GM23248 (cell line): ENCODE measurements at regions not wholly inside any gene's neighbourhood (a gene's known extent, or its start where the extent isn't known, plus 50 kb on each side); places are given as distances from the start of the nearest gene placed in this dataset.

Source experiments
- DNase-seq: peaks from one replicate; pipeline ENCODE4 v3.0.0-alpha.2; 2015
- H2AFZ ChIP-seq: fragments of 200-600 bp; sonication (generic); 2 replicates; pipeline ENCODE4 v1.6.1; 2016; ENCODE audit warnings: antibody characterized with exemption
- H3F3A ChIP-seq: fragments of 200-600 bp; sonication (generic); 2 replicates; pipeline ENCODE4 v1.6.1; 2016; ENCODE audit warnings: mild to moderate bottlenecking, antibody characterized with exemption, mixed run types; ENCODE audit not compliant: insufficient read depth
- H3K27ac ChIP-seq: fragments of 200-600 bp; sonication (generic); 2 replicates; pipeline ENCODE4 v1.5.1; 2016; ENCODE audit warnings: mild to moderate bottlenecking
- H3K27me3 ChIP-seq: fragments of 200-600 bp; sonication (generic); replicated peaks from 2 replicates; pipeline ENCODE4 v1.6.1; 2016; ENCODE audit warnings: mild to moderate bottlenecking; ENCODE audit not compliant: insufficient read depth
- H3K36me3 ChIP-seq: fragments of 200-600 bp; sonication (generic); 2 replicates; pipeline ENCODE4 v1.6.1; 2016; ENCODE audit warnings: low read depth, mild to moderate bottlenecking
- H3K4me1 ChIP-seq: fragments of 200-600 bp; sonication (generic); 2 replicates; pipeline ENCODE4 v1.6.1; 2016; ENCODE audit warnings: mild to moderate bottlenecking; ENCODE audit not compliant: insufficient read depth
- H3K4me2 ChIP-seq: fragments of 200-600 bp; sonication (generic); one replicate; pipeline ENCODE4 v1.6.1; 2016; ENCODE audit warnings: mild to moderate bottlenecking; ENCODE audit not compliant: unreplicated experiment
- H3K4me3 ChIP-seq: fragments of 200-600 bp; sonication (generic); 2 replicates; pipeline ENCODE4 v1.5.1; 2016; ENCODE audit warnings: mild to moderate bottlenecking
- H3K79me2 ChIP-seq: fragments of 200-600 bp; sonication (generic); 2 replicates; pipeline ENCODE4 v1.6.1; 2016; ENCODE audit warnings: mild to moderate bottlenecking; ENCODE audit not compliant: insufficient read depth
- H3K9ac ChIP-seq: fragments of 200-600 bp; sonication (generic); 2 replicates; pipeline ENCODE4 v1.6.1; 2016; ENCODE audit warnings: mild to moderate bottlenecking
- H3K9me2 ChIP-seq: fragments of 200-600 bp; sonication (generic); 2 replicates; pipeline ENCODE4 v1.6.1; 2016; ENCODE audit warnings: mixed run types, mild to moderate bottlenecking, moderate library complexity; ENCODE audit not compliant: insufficient read depth
- H3K9me3 ChIP-seq: fragments of 200-600 bp; sonication (generic); one replicate; pipeline ENCODE4 v1.6.1; 2017; ENCODE audit warnings: low read depth
- H4K20me1 ChIP-seq: fragments of 200-600 bp; sonication (generic); 2 replicates; pipeline ENCODE4 v1.6.0; 2016; ENCODE audit not compliant: insufficient read depth
- EZH2 ChIP-seq: fragments of 200-600 bp; sonication (generic); IDR thresholded peaks from 2 replicates; pipeline ENCODE4 v1.6.1; 2018; ENCODE audit warnings: antibody characterized with exemption, mild to moderate bottlenecking; ENCODE audit not compliant: insufficient read depth, poor library complexity, severe bottlenecking
- EZH2phosphoT487 ChIP-seq: fragments of 200-600 bp; sonication (generic); IDR thresholded peaks from 2 replicates; pipeline ENCODE4 v1.6.1; 2018; ENCODE audit warnings: antibody characterized with exemption, moderate library complexity, mild to moderate bottlenecking, low read depth; ENCODE audit not compliant: insufficient read depth
- WGBS, 2 experiments: methylation state at CpG; one replicate each; pipeline ENCODE4 v1.1.6; 2015 to 2017; ENCODE audit warnings: low lambda C conversion rate in 2 of 2, low coverage in 1 of 2; ENCODE audit errors: missing lambda C conversion rate in 2 of 2; 5-methylcytosine and 5-hydroxymethylcytosine counted together
- in situ Hi-C: fragments of 300-500 bp; cut with MboI; formaldehyde crosslinking; loops from 2 replicates; pipeline ENCODE4 v1.15.0; 2020

- Histone ChIP-seq H3K9ac (no peak overlapping the region), H3K9me3 (no peaks in the 10 kb centered on the region), H3K27me3 (peaks cover 6% of the 10 kb centered on the region; the same call in 1 of the 2 replicates), H4K20me1 (no peaks in the 10 kb centered on the region), H2AFZ (no peak overlapping the region), H3K36me3 (no peaks in the 10 kb centered on the region), H3K4me2 (no peak overlapping the region), H3F3A (no peaks in the 10 kb centered on the region), H3K79me2 (no peaks in the 10 kb centered on the region), H3K27ac (no peak overlapping the region), H3K4me3 (no peak overlapping the region), H3K9me2 (no peaks in the 10 kb centered on the region), H3K4me1 (peaks cover 10% of the 10 kb centered on the region; the same call in 1 of the 2 replicates)
- TF ChIP-seq EZH2 (no peak), EZH2phosphoT487 (no peak)
- 67 to 71% methylated on average over 7 of the region's 7 CpGs for WGBS, 2 experiments
- in situ Hi-C loops = no loop called here
- DNase-seq = no peak
Measured at GRCh38 chr4:24395937-24396336, 188.4 kb downstream of the DHX15 start.

- no peak overlapping the region for H3K4me2 ChIP-seq
Measured at GRCh38 chr4:24394041-24394440, 190.3 kb downstream of the DHX15 start.

GRCh38 chr4:24392613-24393012, 191.7 kb downstream of the DHX15 start:
- Histone ChIP-seq H3K9me3 (no peaks in the 10 kb centered on the region), H4K20me1 (no peaks in the 10 kb centered on the region), H3K9me2 (no peaks in the 10 kb centered on the region), H3K9ac (no peak overlapping the region), H3K79me2 (no peaks in the 10 kb centered on the region), H2AFZ (no peak overlapping the region), H3K4me3 (no peak overlapping the region), H3K4me1 (peaks cover 10% of the 10 kb centered on the region; the same call in 1 of the 2 replicates), H3K36me3 (no peaks in the 10 kb centered on the region), H3K27me3 (peaks cover 6% of the 10 kb centered on the region; the same call in 1 of the 2 replicates), H3K27ac (no peak overlapping the region), H3F3A (no peaks in the 10 kb centered on the region), H3K4me2 (no peak overlapping the region)
- TF ChIP-seq EZH2phosphoT487 = no peak
- no peak for TF ChIP-seq EZH2
- no peak for DNase-seq
- in situ Hi-C loops = no loop called here
- 51% methylated on average over 5 of the region's 5 CpGs for WGBS, 2 experiments

More at GRCh38 chr4:24394041-24394440, 190.3 kb downstream of the DHX15 start:
- Histone ChIP-seq H2AFZ (no peak overlapping the region), H3K4me1 (peaks cover 10% of the 10 kb centered on the region; the same call in 1 of the 2 replicates), H4K20me1 (no peaks in the 10 kb centered on the region), H3K9ac (no peak overlapping the region), H3F3A (no peaks in the 10 kb centered on the region), H3K27ac (no peak overlapping the region), H3K27me3 (peaks cover 6% of the 10 kb centered on the region; the same call in 1 of the 2 replicates), H3K4me3 (no peak overlapping the region), H3K9me2 (no peaks in the 10 kb centered on the region), H3K79me2 (no peaks in the 10 kb centered on the region), H3K9me3 (no peaks in the 10 kb centered on the region), H3K36me3 (no peaks in the 10 kb centered on the region)
- WGBS, 2 experiments = 31 to 34% methylated on average over 4 of the region's 4 CpGs
- in situ Hi-C loops = no loop called here
- no peak for TF ChIP-seq EZH2phosphoT487
- TF ChIP-seq EZH2 = no peak
- DNase-seq = peak; percentile 76

GRCh38 chr4:24382381-24382780, 202.0 kb downstream of the DHX15 start:
- no peak overlapping the region for H3K4me3 ChIP-seq
- H3F3A ChIP-seq = no peaks in the 10 kb centered on the region
- H3K9me3 ChIP-seq = no peaks in the 10 kb centered on the region
- H3K27ac ChIP-seq = no peak overlapping the region
- in situ Hi-C loops = no loop called here
- no peak for TF ChIP-seq EZH2phosphoT487
- TF ChIP-seq EZH2 = no peak
- no peaks in the 10 kb centered on the region for H3K9me2 ChIP-seq
- H3K4me1 ChIP-seq = no peaks in the 10 kb centered on the region
- no peaks in the 10 kb centered on the region for H3K79me2 ChIP-seq
- H4K20me1 ChIP-seq = no peaks in the 10 kb centered on the region
- no peak overlapping the region for H3K9ac ChIP-seq
- 10 to 16% methylated on average over 2 of the region's 2 CpGs for WGBS, 2 experiments
- no peaks in the 10 kb centered on the region for H3K27me3 ChIP-seq
- no peak overlapping the region for H2AFZ ChIP-seq
- no peak overlapping the region for H3K4me2 ChIP-seq
- H3K36me3 ChIP-seq = no peaks in the 10 kb centered on the region
- no peak for DNase-seq
